NCI-H345 treated with DMSO at 0.1 percent for 48 hours (cell line): ENCODE measurements at regions not wholly inside any gene's neighbourhood (a gene's known extent, or its start where the extent isn't known, plus 50 kb on each side); places are given as distances from the start of the nearest gene placed in this dataset.
"Not testable (repeated sequence)": the region's sequence is repeated elsewhere in the genome, so short reads cannot be mapped to it uniquely, and the experiment has no call there.

ENCODE experiments used
- DNase-seq: peaks from one replicate; lab custom pipeline; 2025; ENCODE audit not compliant: unreplicated experiment; lab: John Stamatoyannopoulos, UW

DNA sequence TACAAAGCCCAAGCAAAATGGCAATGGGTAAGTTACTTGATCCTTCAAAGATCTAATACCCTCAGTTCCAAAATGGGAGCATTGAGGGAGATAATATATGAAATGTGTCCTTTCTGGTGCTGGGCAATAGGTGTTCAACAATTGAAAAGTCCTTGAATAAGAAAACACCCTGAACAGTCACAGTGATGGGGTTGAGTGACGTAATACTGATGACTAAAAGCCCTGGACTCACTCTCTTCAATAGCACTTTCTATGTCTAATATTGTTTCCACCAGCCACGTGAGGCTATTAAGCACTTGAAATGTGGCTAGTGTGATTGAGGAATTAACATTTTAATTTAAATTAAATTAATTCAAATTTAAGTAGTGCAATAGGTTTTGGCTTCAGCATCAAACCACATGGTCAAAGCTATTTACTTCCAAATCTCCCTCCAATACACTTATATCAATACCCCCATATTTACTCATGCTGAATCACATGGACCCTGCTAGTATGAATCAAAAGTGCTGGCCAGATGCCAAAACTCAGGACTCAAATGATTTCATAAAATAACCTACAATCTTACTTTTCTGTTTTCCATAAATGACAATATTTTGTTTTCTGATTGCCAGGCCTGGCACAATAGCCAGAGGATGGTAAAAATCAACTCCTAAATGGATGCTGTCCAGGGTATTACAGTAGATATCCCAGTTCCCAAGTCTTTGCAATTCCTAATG lies 516.2 kb downstream of the HAPSTR1 start:
- no peak for DNase-seq

DNA sequence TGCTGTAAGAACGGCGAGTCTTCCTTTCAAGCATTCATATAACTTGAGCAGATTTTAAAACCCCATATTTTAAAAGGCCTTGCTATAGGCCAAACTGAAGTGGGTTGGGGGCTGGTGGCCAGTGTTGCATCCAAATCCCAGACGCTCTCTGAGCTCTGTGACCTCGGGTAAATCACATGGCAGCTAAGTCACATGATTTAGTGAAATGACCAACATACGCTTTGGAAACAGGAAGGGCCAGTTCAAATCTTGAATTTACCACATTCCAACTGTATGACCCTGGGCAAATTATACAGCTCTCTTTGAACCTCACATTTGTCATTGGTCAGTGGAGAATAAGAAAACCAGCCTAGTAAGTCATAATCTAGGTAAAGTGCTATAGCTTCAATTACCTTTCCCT lies 519.3 kb downstream of the HAPSTR1 start:
- no peak for DNase-seq

DNA sequence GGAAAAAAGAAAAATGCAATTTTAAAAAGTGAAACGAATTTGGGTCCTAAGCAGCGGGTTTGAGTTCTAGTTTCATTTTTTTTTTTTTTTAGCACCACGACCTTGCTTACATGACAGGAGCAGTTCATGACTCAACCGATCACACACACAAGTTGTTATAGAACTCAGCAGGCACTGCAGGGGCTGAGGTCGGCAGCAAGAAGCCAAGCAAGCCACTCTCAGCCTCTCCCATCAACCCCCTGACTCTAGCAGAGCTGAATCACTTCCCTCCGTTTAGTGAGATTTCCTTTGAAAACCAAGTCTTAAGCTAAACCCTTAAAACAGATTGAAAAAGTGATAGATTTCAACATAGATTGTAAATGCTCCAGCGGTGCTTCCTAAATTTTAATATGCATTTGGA lies 520.8 kb downstream of the HAPSTR1 start:
- no peak for DNase-seq

DNA sequence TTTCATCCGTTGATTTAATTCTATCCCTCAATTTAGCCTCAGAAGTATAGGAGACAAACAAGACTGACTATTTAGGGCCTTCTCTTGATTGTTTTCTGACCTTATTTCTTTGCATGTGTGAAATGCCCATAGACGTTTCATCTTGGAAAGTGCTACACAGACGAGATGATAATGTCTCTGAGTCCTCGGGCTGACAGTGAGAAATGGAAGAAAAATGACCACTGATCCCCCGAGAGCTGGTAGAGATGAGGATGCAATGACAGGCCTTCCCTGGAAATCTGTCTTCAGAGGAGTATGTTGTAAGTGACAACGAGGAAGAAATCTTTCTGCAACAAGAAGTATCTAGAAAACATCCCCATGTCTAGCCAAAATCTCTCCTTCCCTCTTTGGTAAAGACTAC lies 522.9 kb downstream of the HAPSTR1 start:
- DNase-seq = no peak

DNA sequence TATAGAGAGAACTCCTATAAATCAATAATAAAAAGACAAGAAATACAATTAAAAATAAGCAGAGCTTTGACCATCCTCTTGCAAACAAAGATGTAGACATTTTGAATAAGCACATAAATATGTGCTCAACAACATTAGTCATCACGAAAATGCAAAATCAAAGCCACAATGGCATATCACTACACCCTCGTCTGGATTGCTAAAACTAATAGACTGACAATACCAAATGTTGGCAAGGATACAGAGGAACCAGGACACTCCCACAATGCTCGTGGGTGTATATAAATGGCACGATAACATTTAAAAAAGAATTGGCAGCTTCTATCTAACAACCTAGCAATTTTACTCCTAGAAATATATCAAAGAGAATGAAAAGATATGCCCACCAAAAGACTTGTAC lies 530.8 kb downstream of the HAPSTR1 start:
- no peak for DNase-seq

DNA sequence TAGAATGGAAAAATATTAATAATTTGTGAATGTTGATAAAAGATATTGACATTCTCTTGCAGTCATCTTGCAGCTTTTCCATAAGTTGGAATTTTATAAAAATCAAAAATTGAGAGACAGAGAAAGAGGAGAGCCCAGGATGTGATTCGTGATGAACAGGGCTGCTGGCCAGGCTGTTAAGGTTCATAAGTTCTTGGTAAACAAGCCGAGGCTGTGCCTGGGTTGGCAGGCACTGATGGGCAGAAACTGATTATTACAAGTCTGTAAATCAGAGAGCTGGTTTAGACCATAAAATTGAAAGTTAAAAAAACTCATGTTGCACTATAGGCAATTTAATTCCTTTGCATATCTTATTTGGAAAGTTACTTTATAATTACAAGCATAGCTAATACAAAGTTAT lies 533.7 kb downstream of the HAPSTR1 start:
- no peak for DNase-seq

DNA sequence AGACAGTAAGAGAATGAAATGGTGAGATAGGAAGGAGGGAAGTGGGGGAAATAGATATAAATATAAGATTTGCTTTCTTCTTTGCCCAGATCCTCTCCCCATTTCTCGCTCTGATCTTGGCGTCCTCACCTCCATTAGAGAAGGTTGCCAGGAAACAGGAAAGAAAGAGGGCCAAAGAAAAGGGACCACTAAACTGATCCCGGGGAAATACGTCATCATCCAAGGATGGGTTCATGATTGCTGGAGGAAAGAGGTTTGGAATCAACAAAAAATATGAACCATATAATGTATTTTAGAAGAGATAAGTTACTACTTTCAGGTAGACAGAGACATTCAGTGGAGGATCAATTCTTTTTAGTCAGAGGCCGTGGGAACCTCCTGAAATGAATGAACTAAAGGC lies 536.0 kb downstream of the HAPSTR1 start:
- no peak for DNase-seq

DNA sequence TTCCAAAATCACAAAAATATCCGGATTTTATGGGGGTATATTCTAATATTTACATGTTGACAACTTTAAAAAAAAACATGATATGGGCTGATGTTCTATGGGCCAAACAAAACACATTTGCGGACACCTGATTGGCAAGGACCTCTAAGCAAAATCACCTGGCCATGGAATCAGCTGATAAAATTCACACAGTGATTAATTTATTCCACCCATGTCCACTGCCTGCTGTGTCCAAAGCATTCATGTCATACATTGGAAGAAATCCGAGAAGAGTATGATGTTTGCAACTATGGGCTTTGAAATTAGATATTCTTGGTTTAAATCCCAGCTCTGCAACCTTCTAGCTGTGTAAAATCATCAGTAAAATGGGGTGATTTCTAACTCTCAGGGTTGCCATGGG lies 538.7 kb downstream of the HAPSTR1 start:
- no peak for DNase-seq

DNA sequence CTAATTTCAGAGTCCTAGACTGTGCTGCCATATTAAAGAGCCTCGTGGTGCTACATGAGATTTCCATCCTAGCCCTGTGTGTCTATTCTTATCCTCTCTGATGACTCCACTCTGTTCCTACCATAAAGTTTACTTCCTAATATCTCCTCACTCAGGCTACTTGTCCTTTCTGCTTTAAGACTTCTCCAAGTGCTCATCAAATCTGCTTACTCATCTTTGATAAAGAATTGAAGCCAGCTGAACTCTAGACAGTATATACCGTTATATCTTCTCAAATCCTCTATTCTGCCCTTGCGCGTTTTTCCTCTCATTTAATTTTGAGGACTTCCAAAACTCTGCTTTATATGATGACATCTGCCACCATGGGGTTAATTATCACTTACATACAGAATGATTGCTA lies 539.5 kb downstream of the HAPSTR1 start:
- DNase-seq = no peak

DNA sequence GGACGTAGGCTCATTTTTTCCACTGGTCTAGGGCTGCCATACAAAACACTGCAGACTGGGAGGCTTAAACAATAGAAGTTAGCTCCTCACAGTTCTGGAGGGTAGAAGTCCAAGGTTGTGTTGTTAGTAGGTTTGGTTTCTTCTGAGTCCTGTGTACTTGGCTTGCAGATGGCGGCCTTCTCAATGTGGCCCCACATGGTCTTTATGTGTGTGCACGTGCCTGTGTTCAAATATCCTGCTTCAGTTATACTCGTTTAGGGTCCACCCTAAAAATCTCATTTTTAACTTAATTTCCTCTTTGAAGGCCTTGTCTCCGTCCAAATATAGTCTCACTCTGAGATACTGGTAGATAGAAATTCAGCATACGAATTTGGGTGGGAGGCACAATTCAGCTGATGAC lies 542.4 kb downstream of the HAPSTR1 start:
- no peak for DNase-seq

DNA sequence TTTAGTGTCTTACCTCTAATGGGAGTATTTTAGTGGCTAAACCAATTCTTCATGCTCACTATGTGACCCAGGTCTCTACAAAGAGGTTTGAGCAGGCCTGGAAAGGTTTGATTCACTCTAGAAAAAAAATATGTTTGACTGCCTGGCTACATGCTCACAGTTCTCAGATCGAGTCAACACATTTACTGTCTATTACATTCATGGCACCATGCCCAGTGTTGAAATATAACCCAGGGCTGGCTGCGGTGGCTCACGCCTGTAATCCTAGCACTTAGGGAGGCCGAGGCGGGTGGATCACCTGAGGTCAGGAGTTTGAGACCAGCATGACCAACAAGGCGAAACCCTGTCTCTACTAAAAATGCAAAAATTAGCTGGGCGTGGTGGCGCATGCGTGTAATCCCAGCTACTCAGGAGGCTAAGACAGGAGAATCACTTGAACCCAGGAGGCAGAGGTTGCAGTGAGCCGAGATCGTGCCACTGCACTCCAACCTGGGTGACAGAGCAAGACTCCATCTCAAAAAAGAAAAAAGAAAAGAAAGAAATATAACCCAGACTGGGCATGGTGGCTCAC lies 543.8 kb downstream of the HAPSTR1 start:
- not testable (repeated sequence) for DNase-seq

DNA sequence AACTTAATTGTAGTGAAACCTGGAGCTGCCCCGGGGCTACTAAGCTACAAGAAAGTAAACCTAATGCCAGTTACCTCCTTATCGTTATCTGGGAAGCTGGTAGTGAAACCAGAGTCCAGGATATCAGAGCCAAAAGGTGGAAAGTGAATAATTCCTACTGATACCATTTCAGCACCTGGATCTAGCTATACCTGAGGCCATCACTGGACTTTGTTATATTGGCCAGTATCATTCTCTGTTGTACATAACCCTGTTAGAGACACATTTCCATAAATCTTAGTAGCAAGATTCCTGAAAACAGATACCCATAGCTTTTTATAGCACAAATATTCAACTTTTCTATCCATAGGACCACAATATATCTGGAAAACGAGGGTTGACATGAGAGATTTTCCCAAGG lies 538.0 kb downstream of the GRIN2A start:
- DNase-seq = no peak

DNA sequence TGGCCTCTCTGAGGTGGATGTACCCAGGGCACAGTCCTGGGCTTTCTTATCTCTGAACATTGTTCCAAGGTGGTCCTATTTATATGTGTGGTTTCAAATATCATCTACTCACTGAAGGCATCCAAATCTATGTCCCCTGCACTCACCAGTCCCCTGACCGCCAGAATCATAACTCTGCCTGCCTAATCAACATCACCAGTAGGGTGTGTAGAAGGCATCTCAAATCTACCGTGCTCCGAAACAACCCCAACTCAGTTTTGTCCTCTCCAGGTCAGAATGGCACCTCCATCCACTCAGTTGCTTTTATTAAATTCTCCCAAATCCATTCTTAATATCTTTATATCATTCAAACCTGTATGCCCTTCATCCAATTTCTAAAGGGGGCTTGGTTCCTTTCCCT lies 536.3 kb downstream of the GRIN2A start:
- no peak for DNase-seq

DNA sequence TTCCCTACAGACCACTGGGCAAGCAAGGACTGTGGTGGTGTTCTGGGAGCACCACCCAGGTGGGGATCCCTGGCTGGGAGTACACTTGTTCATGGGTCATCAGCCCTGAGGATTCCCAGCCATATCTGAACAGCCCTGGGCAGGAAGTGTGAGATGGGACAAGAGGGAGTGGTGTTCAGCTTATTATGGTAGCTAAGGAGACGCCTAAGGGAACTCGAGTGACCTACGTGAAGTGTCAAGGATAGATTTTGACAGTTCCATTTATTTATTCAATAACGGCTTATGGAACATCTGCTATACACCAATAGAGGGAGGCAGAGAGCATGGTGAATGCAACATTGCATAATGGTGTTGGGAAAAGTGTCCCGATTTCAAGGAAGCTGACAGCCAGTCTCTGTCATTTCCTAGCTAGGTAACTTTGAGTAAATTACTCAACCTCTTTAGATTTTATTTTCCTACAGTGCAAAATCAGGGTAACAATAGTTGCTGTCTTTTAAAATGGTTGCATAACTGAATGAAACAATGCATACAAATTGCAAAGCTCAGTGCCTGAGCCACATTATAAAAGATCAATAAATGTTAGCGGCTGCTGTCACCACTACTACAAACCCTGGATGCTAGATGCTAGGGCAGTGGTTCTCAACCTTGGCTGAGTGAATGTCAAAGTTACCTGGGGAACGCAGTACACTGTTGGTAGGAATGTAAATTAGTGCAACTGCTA lies 534.1 kb downstream of the GRIN2A start:
- no peak for DNase-seq

DNA sequence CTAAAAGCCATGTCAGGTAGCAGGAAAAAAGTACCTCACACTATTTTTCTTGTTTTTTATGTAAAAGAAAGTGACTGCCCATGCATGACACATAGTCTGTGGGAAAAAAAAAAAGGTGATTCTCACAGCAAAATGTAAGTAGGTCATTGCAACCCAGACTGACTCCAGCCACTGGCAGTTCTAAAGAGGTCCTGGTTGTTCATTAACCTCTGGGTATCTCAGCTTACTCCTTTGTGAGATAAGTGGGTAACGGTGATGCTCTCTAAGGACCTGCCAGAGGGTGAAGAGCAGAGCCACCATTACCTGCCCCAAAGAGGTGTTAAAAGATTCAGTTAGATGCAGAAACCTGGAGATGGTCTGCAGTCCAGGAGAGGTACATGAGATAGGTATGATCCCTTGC lies 531.9 kb downstream of the GRIN2A start:
- DNase-seq = no peak

DNA sequence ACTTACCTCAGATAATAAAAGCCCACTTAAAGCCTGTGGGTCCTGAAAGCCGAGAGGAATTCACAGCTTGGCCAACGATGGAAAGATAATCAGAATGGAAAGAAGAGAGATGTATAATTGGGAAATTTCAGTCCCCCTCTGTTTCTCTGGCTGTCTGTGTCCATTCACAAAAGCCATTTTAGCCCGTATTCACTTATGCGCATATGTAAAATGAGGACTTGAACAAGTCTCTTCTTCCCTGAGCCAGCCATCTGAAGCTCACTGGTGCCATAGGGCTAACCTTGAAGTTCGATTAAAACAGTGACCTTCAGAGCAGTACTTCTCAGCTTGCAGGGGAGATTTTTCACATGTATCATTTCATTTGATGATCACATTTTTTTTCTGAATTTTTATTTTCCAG lies 527.2 kb downstream of the GRIN2A start:
- DNase-seq = no peak

DNA sequence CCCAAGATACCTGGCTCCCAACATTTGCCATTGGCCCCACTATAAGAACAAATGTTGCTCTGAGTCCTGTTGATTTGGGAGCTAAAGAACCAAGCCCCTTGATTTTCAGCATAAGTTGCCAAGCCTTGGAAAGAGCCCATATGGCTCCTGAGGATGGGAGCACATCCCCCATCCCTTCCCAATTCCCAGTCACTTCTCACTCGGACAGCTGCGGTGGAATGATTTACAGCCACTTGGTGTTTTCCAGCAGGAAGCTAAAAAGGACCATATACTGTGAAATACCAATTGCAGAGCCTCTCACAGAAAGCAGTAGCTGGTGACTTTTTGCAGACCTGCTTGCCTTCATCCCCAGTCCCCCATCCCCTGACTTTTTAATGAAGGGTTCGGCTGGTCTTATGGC lies 524.6 kb downstream of the GRIN2A start:
- DNase-seq = no peak

DNA sequence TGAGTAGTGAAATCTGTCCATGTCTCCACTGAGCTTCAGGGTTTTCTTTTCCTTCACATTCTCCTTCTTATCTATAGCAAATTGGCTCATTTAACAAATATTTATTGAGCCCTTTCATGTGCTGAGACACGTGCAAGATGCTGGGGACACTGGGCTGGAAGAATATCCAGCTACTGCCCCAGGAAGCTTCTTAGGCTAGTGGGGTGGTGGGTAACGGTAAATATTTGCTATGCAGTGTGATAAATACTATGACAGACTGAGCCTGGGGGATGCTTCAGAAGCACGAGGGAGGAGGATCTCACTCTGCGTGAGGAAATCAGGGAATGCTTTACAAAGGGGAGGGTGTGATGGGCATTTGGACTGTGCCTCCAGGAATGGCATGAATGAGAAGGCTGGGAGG lies 524.1 kb downstream of the GRIN2A start:
- no peak for DNase-seq

DNA sequence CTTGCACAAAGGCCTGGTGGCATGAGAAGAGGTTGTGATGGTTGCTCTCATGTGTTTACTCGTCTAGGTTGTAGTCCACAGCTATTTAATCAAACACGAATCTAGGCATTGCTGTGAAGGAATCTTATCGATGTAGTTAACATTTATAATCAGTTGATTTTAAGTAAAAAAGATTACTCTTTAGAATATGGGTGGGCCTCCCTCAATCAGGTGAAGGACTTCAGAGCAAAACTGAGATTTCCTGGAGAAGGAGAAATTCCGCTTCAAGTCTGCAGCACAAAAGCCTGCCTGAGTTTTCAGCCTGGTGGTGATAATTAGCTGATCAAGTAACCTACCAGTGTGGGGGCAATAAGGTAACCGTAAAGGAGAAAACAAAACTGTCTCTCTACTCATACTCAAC lies 523.6 kb downstream of the GRIN2A start:
- no peak for DNase-seq

DNA sequence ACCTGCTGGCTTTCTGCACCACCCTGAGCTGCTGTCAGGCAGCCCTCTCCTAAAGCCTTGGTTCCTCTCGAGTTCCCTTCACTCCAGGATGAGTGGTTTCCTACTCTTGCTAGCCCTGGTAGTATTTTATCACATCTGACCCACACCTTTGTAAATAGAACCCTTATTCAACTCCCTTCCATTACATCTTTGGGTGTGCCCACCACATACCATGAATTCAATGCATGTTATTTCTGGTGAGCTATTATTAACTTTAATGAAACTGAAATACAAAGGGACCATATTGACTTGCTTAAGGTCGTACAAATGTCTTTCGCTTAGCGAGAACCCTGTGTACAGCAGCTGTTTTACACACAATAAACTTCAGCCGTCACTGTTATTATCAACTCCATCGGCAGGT lies 521.3 kb downstream of the GRIN2A start:
- DNase-seq = no peak

DNA sequence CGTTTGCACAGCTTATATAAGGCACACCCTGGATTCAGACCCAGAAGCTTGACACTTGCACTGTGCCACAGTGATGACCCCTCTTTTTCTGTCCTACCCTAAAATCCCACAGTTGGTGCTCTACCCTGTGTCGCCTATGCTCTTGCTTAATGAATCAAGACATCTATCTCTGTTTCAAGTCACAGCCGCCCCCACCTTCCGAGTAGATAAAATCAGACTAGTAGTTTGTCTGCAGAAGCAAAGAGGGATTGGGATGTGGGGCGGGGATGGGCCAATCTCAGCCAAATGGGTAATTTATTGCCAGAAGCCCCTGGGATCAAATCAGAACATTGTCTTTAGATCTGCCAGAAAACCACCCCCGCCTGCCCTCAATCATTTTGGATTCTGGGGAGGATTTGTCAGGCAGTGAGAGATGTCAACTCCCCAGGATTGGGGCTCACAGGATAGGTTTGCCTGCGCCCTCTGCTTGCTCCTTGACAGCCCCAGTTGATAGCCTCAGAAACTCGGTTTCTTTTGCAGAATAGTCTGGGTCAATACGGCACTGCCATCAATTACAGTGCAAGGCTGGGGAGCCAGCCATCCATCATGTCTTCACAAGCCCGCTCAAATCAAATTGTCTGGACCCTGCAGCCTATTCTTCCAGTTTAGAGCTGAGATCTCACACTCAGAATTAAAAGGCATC lies 520.8 kb downstream of the GRIN2A start:
- DNase-seq = no peak

DNA sequence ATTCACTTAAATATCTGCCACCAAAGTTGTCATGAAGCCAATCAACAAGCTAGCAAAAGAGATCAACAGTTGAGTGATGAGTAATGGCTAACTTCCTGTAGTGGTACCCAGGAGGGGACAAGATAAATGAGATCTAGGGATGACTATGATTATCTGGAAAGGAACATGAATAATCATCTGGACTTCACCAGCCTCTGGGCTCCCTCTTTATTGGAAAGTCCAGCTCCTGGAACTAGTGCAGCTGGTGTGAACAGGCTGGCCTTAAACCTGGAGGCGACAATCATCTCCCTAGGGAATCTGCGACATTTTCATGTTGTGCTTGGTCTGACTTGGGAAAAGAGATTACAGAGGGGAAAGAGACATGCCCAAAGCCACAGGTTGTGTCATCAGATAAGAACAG lies 518.6 kb downstream of the GRIN2A start:
- DNase-seq = no peak
